Tibial nerve (tissue), 4 donors: ENCODE measurements at regions not wholly inside any gene's neighbourhood (a gene's known extent, or its start where the extent isn't known, plus 50 kb on each side); places are given as distances from the start of the nearest gene placed in this dataset.

Experiments used
- CTCF ChIP-seq, 5 experiments: fragments of 200-600 bp in 3 of 5; fragments of 450-650 bp in 2 of 5; sonication (generic) in 3 of 5; IDR thresholded peaks; one replicate each; pipeline ENCODE4 v1.5.1; 2016 to 2019; ENCODE audit warnings: antibody characterized with exemption in 5 of 5, mild to moderate bottlenecking in 3 of 5, moderate library complexity in 2 of 5
- EP300 ChIP-seq, 2 donors: sonication (generic); formaldehyde crosslinking; IDR thresholded peaks; one replicate each; pipeline ENCODE4 v1.6.1; 2017; ENCODE audit warnings: antibody characterized with exemption in 2 of 2, mild to moderate bottlenecking in 1 of 2

- no peak for TF ChIP-seq EP300 (IDR thresholded peaks at IDR 0.05)
- no peak for TF ChIP-seq CTCF (IDR thresholded peaks at IDR 0.05)
Measured at GRCh38 chr11:83349296-83349695, 63.1 kb upstream of the CCDC90B start.
